Islet of Langerhans (tissue), 1 donor: ENCODE measurements at regions not wholly inside any gene's neighbourhood (a gene's known extent, or its start where the extent isn't known, plus 50 kb on each side); places are given as distances from the start of the nearest gene placed in this dataset.

Experiments
- FAIRE-seq: peaks from one replicate; lab custom pipeline; 2011; peaks lifted over from hg19 to GRCh38; lab: Jason Lieb, UNC

DNA sequence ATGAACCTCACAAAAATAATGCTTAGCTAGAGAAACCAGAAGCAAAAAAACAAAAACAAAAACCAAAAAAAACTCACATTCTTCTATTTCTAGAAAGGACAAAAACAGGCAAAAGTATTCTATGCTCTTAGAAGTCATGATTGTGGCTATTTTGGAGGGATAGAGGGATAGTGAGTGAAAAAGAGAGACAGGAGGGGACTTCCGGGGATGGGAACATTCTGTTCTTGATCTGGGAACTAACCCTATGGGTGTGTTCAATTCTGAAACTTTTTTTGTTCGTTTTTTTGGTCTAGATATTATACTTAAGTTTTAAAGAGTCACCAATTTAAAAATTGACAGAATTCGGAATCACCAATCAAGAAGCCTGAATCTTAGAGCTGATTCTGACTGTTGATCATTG, 120.0 kb upstream of the TPM1 start:
- FAIRE-seq, result no peak

DNA sequence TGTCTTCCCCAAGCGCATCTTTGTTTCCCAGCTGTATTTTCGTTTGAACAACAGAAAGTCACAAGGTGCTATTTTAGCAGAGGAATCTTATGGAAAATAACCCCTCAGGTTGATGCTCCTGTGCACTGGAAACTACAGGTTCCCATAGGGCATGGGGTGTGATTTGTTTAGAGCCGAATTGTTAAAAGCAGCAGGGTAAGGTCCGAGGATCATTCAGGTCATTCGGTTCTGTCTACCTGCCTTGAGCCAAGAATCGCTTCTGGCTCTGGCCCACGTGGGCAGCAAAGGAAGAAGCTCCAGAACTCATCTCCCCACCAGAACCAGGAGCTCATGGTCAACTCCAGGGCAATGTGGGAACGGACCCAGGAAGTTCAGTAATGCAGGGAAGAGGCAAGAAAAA, 116.7 kb upstream of the TPM1 start:
- no peak for FAIRE-seq

DNA sequence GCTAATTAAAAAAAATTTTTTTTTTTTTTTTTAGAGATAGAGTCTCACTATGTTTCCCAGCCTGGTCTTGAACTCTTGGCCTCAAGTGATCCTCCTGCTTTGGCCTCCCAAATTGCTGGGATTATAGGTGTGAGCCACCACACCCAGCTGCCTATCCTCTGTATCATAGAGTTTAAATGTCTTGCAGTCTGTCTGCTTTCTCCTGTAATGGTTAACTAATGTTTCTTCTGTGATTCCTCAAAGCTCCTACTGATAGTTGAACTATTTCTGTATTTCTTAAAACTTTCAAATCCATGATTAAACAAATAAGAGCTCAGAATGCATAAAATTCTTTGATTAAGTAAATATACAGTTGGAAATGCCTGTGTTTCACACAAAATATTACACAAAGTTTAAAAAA, 115.4 kb upstream of the TPM1 start:
- FAIRE-seq, result no peak

DNA sequence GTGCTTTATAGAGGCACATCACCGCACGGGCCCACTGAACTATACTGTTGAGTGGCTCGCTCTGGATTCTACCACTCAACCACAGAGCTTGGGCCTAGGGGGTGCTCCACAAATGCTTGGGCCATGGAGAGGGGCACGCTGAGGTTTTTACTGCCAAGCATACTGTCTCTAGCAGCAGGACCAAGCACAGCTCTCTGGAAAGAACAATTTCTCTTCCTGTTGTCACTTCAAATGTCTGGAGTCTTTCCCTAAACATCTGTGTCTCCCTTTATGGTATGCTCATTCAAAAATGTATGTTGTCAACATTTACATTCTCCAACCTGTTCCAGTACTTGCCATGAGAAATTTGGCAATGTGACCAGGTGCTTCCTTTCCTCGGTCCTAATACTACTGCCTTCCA, 114.7 kb upstream of the TPM1 start:
- FAIRE-seq, result no peak

DNA sequence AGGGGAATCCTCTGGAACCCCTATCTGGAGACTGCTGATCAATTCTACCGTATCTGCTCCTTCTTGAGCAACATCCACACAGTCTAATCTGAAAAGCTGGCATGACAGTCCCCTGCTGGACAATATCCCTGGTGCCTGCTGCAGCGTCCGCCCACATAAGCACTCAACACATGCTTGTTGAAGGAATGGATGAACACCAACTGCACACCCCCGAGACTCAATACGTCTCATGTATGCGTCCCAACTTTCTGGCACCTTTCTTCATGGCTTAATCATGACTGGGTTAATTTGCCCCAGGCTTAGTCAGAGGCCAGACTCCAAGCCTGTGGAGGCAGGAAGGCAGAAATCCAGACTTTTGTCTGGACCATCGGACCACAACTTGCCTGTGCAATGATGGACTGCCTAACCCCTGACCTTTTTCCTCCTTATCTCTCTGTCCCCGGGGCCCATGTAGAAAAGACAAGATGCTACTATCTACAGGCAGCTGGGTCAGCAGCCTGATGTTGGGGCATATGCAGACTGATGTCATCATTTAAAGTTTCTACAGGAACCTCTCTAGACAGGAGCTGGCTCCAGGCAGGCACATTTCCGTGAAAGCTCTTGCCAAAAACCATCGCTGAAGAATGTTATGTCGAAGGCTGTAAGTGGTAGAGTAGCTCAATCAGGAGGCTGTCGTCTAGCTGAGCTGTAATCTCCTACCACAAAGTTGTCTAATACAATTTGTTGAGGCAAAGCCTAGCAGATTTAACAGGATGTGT, 114.1 kb upstream of the TPM1 start:
- FAIRE-seq, result no peak

DNA sequence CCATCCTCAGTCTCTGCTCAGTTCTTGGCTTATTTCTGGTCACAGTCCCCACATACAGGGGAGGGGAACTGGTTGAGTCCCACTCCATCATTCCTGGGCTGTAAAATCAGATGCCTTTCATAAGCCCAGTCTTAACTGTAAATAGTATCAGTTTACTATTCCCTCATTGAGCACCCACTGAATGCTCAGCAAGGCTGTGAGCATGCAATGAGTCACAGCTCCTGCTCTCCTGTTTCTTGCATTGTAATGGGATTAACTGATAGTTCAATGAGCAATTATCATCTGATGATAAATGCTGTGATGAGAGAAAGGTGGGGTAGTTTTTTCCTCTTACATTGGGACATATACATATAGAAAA, 113.6 kb upstream of the TPM1 start:
- no peak for FAIRE-seq

DNA sequence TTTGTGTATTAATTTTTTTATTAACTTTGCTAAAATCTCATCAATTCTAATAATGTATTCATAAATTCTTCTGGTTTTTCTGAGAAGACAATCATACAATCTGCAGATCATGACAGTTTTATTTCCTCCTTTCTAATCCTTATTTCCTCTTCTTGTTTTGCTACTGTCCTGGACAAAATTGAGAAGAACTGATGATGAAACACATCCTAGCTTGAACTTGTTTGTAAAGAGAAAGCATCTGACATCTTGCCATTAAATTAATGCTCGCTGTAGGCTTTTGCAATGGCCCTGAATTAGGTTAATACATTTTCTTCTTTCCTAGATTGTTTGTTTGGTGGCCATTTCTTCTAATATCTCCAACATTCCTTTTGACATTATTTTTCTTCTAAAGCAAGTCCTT, 110.9 kb upstream of the TPM1 start:
- no peak for FAIRE-seq

DNA sequence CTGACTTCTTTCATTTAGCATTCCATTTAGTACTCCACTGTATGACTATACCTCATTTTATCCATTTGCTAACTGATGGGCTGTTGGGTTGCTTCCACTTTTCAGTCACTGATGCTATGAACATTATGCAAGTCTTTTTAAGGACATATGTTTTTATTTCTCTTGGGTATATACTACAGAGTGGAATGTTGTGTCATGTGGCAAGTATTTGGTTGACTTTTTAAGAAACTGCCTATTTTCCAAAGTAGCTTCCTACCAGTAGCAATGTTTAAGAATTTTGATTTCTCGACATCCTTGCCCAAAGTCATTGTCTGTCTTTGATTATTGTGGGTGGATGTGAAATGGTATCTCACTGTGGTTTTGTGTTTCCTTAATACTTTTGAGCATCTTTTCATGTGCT, 110.1 kb upstream of the TPM1 start:
- FAIRE-seq, result no peak

DNA sequence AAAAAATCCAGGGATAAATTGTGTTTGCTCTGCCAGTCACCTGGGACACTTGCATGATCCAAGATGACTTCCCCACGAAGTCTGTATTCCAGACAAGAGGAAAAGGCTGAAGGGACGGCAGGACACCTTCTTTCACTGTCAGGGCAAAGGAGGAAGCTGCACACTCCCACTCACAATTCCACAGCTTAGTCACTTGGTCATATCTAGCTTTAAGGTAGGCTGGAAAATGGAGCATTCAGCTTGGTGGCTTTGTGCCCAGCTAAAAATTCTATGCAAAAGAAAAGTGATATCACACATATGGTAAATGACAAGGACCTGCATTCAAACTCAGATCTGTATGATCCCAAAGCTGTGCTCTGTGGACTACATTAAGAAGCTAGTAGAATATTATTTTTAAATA, 109.2 kb upstream of the TPM1 start:
- FAIRE-seq, result no peak

DNA sequence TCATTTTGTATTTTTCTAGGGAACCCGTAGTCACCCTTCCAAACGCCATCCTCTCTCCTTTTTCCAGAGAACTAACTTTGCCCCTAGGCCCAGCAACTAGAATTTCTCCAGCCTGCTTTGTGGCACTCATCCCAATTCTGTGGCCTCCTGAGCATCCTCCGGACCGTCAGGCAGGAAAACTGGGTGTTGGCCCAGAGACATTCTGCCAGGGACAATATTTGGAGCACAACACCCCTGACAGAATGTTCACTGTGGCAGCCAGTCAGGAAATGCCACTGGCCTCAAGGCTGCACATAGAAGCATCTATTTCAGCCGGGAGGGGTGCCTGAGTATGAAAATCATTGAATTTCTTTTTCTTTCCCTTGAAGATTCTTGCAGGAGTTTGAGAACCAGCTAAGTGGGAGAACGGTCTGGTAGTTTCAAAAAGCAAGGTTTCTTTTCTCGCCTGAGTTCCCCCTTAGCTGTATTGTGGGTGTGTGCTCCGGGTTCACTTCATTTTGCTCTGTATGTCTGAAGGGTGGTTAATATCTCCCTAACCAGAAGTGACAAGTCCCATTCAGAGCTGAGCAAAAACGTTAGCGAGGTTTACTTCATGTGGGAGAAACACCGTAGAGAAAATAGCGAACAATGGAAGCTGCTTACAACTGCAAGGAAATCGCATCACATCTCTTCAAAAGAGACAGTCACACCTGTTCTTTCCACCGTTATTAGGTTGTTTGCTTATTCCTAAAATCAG, 108.1 kb upstream of the TPM1 start:
- no peak for FAIRE-seq

DNA sequence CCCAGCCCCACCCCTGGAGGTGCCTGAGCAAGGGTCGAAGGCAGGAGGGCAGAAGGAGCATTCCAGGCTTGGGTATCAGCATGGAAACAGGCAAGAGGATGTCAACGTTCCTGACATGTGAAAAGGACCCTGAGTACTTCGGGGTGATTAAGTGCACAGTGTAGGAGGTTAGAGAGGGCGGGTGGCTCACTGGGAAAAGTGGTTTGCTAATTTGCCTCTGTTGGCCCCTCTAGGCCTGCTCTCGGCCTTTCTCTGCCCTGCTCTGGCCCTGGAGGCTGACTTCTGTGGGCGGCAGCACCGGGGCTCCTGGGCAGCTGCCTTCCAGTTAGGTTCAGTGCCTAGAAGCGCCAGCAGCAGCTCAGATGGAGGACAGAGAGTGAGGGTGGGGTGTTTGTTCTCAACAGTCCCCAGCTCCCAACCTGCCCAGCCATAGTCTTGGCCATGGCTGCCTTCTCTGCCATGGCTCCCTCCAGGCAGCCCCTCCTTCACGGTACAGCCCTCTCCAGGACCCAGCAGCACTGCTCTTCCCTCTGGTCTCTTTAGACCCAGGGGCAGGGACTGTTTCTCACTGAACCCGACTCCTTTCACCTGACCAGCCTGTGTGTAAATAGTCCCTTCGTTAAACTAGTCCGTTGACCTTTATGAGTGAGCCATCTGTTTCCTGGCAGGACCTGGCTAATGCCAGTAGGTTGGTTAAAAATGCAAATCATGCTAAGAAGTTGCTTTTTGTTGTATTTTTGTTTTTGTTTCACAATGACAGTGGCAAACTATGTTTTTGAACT, 107.1 kb upstream of the TPM1 start:
- FAIRE-seq, result no peak

DNA sequence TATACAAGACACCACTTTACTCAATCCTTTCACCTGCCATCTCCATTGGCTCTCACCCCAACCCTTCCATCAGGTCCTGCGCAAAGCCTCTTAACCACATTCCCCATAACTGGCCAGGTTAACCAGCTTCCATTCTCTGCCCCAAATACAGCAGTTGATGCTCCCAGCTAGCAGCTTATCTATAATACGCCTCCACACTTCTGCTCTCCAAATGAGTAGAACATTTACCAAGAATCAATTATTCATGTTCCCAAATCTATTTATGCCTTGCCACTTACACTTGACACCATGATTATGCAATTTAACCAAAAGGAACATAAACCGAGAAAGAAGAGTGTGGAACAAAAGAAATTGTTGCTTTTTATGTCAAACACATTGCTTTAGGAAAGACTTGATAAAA, 103.7 kb upstream of the TPM1 start:
- FAIRE-seq, result no peak

DNA sequence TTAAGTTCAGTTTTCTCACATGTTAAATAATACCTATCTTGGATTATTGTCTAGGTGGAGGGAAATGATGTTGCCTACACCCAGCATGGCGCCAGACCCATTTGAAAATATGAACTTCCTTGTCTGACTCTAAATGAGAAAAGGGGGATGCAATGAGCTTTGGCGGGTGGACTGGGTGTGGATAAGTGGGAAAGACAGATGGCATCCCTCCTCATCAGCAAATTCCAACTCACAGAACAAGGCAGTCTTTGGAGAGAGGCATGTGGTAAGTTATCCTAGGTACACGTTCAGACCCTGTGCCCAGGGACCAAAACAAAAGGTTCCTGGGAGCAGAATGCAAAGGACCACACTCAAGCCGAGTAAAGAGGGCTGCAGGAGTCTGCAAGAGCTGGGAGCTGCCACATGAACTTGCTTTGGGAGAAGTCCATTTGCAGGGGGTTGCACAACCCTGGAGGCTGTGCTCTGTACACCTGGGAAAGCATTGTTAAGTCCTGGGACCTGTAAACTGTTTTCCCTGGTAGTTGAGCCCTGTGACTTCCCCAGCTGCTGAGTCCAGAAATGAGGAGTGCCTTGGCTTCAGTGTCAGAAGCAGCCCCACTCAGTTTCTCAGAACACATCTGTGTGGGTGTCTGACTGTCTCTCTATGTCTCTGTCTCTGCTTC, 102.3 kb upstream of the TPM1 start:
- FAIRE-seq, result no peak

DNA sequence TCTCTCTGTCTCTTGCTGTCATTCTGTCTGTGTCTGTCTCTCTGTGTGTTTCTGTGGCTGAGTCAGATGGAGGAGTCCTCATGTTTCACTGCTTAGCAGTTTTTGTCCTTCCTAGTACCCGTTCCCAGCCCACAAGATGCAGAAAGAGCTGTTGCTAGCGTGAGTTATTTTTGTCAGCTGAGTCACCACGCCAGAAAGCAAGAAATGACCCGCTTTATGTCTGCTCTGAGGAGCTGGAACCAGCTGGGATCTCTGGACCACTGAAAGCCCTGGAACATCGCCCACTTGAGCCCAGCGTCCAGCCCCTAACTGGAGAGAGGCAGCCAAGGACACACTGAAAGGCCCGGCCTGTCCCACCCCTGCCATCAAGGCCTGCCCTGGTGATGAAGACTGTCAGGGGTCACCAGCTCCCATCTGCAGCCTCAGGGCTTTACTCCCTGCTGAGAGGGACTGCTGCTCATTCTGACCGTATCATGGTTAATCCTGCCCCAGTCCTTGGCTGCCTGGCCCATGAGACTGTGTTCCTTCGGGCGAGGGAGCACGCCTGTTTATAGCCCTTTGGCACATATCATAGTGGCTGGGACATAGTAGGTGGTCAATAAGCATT, 101.7 kb upstream of the TPM1 start:
- FAIRE-seq, result no peak

DNA sequence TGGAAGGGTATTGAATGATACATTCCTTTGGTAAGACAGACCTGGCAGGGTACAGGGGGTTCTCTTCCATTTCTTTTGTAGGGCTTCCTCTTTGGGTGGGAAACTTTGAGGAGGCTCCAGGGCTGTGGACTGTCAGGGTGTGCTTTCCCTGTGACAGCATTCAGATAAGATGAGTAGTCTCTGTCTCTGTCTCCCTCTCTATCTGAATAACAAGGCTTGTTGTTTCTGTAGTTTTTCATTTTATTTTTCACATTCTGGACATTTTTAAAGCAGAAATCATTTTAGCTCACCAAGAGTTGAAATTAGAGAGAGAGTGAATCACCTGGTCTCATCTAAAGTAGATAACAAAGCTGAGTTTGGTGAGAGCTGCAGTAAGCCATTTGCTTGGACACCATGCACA, 100.8 kb upstream of the TPM1 start:
- no peak for FAIRE-seq

DNA sequence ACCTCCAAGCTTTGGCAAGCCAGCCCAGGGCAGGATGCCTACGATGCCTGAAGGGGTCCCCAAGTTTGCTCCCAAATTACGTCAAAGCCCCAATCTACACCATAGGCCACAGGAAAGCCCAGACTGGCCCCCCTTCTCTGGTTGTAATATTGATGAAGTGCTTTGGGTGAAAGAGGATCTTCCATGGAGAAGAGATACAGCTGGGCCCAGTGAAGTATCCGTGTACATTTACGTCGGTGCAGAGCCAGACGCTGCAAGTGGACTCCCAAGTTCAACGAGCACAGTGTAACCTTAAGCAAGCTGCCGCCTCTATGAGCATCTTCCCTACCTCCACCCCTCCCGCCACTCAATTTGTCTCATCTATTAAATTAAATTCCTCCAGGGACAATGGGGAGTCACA, 100.1 kb upstream of the TPM1 start:
- no peak for FAIRE-seq

DNA sequence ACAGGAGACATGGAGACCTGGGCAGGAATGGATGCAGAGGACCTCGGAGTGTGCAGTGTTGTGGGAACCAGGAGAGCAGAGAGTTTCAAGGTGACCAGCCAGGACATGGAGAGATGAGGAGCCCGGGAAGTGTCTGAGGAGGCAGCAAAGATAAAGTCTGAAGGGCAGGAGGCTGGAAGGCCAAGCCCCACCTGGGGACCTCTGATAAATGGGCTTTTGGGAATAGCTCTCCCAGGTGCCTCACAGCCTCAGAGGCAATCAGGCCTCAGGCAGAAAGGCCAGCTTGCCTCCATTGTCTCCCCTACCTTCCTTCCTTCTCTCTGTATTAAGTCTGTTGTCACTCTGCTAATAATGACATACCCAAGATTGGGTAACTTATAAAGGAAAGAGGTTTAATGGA, 97.5 kb upstream of the TPM1 start:
- no peak for FAIRE-seq

DNA sequence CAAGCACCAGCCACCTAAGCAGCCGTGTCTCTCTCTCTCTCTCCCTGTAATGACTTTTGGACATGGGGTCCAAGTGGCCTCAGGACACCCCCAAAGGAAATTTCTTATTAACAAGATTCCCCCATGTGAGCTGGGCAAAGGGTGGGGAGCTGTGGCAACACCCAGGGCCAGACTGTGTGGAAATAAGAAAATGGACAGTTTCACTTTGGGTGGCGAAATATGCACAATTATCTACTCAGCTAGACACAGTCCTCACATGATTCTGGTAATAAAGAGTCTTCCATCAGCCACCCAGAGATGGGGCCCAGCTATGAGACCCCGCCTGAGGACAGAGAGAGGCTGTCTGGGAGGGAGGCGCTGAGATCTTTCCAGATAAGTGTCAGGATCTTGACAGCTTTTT, 96.8 kb upstream of the TPM1 start:
- no peak for FAIRE-seq

DNA sequence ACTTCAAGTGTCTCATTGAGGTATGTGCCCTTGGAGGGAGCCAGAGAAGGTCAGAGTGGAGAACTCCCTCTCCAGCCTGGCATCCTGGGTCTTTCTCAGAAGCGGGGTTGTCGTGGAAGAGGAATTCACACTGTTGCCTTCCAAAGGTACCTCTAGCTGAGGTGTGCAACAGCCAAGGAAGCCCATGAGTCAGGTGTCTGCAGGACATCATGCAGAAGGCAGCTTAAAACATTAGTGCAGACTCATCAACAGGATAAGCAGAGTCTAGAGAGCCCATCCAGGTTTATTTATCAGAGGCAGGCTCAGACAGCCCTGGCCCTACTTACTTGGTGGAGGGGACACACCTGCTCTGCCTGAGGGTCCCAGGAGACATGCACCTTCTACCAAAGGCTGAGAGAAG, 95.6 kb upstream of the TPM1 start:
- FAIRE-seq, result no peak

DNA sequence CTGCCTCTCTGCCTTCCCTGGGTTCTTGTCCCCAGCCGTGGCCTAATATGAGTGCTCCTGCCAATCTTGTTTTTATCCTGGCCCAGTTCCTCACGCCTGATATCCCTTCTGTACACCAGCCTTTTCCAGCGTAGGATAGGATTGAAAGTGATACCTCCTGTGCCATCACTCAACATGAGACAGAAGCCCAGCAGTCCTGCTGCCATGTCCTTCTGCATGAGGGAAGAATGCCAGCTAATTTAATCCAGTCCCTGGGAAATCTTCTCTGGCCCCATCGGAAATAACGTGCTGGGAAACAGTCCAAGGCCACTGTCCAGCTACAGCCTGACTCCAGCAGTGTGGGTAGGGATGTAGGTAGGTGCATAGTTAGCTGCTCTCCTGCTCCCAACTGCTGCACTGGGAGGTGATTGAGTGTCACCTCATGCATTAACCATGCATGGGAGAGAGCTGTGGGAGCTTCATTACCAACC, 92.0 kb upstream of the TPM1 start:
- FAIRE-seq, result no peak

DNA sequence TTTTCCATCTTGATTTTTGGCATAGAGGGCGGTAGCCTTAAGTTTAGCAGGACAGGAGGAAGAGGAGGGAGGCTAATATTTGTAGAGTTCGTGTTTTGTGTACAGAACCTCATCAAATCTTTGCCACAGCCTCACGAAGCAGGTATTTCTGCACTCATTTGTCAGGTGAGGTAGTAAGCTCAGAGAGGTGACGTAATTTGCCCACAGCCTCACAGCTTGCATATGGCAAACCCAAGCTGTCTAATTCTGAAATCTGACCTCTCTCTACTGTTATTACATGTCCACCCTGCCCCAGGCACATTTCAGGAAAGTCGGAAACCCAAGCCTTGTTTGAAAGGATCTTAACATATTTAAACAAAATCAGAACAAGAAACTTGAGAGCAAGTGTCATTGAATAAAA, 91.1 kb upstream of the TPM1 start:
- FAIRE-seq, result no peak

DNA sequence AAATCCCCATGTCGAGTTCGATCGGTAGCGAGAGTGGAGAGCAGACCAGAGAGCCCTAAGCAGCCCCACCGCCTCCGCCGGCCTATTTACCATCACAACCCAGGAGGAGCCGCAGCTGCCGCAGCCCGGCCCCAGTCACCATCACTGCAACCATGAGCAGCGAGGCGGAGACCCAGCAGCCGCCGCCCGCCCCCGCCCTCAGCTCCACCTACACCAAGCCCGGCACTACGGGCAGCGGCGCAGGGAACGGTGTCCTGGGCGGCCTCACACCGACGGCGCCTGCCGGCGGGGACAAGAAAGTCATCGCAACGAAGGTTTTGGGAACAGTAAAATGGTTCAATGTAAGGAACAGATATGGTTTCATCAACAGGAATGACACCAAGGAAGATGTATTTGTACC, 89.5 kb upstream of the TPM1 start:
- no peak for FAIRE-seq
